NCI-H1694 treated with DMSO at 0.1 percent for 48 hours (cell line): ENCODE measurements at regions not wholly inside any gene's neighbourhood (a gene's known extent, or its start where the extent isn't known, plus 50 kb on each side); places are given as distances from the start of the nearest gene placed in this dataset.

ENCODE experiments used
- DNase-seq: peaks from one replicate; lab custom pipeline; 2025; lab: John Stamatoyannopoulos, UW

- no peak for DNase-seq
Measured at GRCh38 chr12:105927564-105927963, 211.2 kb downstream of the NUAK1 start.

- DNase-seq, result no peak
Measured at GRCh38 chr12:105928436-105928835, 210.3 kb downstream of the NUAK1 start.

GRCh38 chr12:105929192-105929591, 209.6 kb downstream of the NUAK1 start:
- no peak for DNase-seq

- DNase-seq, result no peak
Measured at GRCh38 chr12:105930557-105931503, 207.9 kb downstream of the NUAK1 start.

- DNase-seq, result no peak
Measured at GRCh38 chr12:105931762-105932570, 206.8 kb downstream of the NUAK1 start.

- no peak for DNase-seq
Measured at GRCh38 chr12:105933671-105934665, 204.8 kb downstream of the NUAK1 start.

- no peak for DNase-seq
Measured at GRCh38 chr12:105935106-105935505, 203.6 kb downstream of the NUAK1 start.

- DNase-seq, result no peak
Measured at GRCh38 chr12:105935981-105936380, 202.8 kb downstream of the NUAK1 start.

GRCh38 chr12:105936496-105936895, 202.3 kb downstream of the NUAK1 start:
- no peak for DNase-seq

GRCh38 chr12:105937009-105937408, 201.7 kb downstream of the NUAK1 start:
- no peak for DNase-seq

- DNase-seq, result no peak
Measured at GRCh38 chr12:105939181-105939721, 199.5 kb downstream of the NUAK1 start.

- no peak for DNase-seq
Measured at GRCh38 chr12:105942281-105942680, 196.5 kb downstream of the NUAK1 start.

- no peak for DNase-seq
Measured at GRCh38 chr12:105943525-105943924, 195.2 kb downstream of the NUAK1 start.

- no peak for DNase-seq
Measured at GRCh38 chr12:105944628-105945027, 194.1 kb downstream of the NUAK1 start.

- DNase-seq, result no peak
Measured at GRCh38 chr12:105945880-105946279, 192.9 kb downstream of the NUAK1 start.

- DNase-seq, result no peak
Measured at GRCh38 chr12:105946493-105946901, 192.3 kb downstream of the NUAK1 start.

- DNase-seq, result no peak
Measured at GRCh38 chr12:105947906-105948305, 190.8 kb downstream of the NUAK1 start.

GRCh38 chr12:105948331-105948730, 190.4 kb downstream of the NUAK1 start:
- DNase-seq, result no peak

- no peak for DNase-seq
Measured at GRCh38 chr12:105949391-105949790, 189.4 kb downstream of the NUAK1 start.

- DNase-seq, result no peak
Measured at GRCh38 chr12:105951732-105952131, 187.0 kb downstream of the NUAK1 start.
